Keratinocyte (primary cell): ENCODE measurements at regions not wholly inside any gene's neighbourhood (a gene's known extent, or its start where the extent isn't known, plus 50 kb on each side); places are given as distances from the start of the nearest gene placed in this dataset.

Experiments used
- DNase-seq: peaks from one replicate; pipeline ENCODE4 v3.0.0-alpha.2; 2011; ENCODE audit warnings: low read depth, missing footprints, low spot score
- FAIRE-seq: peaks from 2 replicates; lab custom pipeline; 2011; peaks lifted over from hg19 to GRCh38; lab: Jason Lieb, UNC
- H2AFZ ChIP-seq: 2 replicates; pipeline ENCODE4 v1.6.0; 2012; ENCODE audit warnings: low read length, control low read depth, inconsistent platforms; ENCODE audit not compliant: control insufficient read depth
- H3K27ac ChIP-seq: 2 replicates; pipeline ENCODE4 v1.5.1; 2011; ENCODE audit warnings: low read length; ENCODE audit not compliant: control insufficient read depth, insufficient read depth
- H3K27me3 ChIP-seq: 3 replicates; pipeline ENCODE4 v1.6.0; 2011; ENCODE audit warnings: low read length; ENCODE audit not compliant: control insufficient read depth, insufficient read depth; ENCODE audit errors: extremely low read depth
- H3K36me3 ChIP-seq, 2 experiments: 2 replicates in 1 of 2; 3 replicates in 1 of 2; pipeline ENCODE4 v1.5.1; 2011; ENCODE audit warnings: low read length in 2 of 2, mild to moderate bottlenecking in 1 of 2; ENCODE audit not compliant: control insufficient read depth in 2 of 2, insufficient read depth in 2 of 2; ENCODE audit errors: extremely low read depth in 1 of 2
- H3K4me1 ChIP-seq: 3 replicates; pipeline ENCODE4 v1.5.1; 2011; ENCODE audit warnings: low read length; ENCODE audit not compliant: control insufficient read depth, insufficient read depth; ENCODE audit errors: extremely low read depth
- H3K4me2 ChIP-seq: 3 replicates; pipeline ENCODE4 v1.6.0; 2011; ENCODE audit warnings: low read depth, low read length; ENCODE audit not compliant: control insufficient read depth, insufficient read depth; ENCODE audit errors: extremely low read depth
- H3K4me3 ChIP-seq, 3 experiments: fragments of 200-600 bp in 1 of 3; sonication (generic) in 1 of 3; 2 replicates in 2 of 3; 3 replicates in 1 of 3; pipeline ENCODE4 v1.5.1; 2011 to 2016; ENCODE audit warnings: low read length in 3 of 3, mild to moderate bottlenecking in 3 of 3, control low read depth in 2 of 3, inconsistent platforms in 1 of 3, low read depth in 1 of 3, mixed read lengths in 1 of 3, mixed run types in 1 of 3, moderate library complexity in 1 of 3; ENCODE audit not compliant: control insufficient read depth in 2 of 3, insufficient read depth in 2 of 3; ENCODE audit errors: extremely low read depth in 1 of 3
- H3K79me2 ChIP-seq: 2 replicates; pipeline ENCODE4 v1.6.0; 2012; ENCODE audit warnings: low read length; ENCODE audit not compliant: control insufficient read depth, insufficient read depth
- H3K9ac ChIP-seq: 3 replicates; pipeline ENCODE4 v1.6.0; 2011; ENCODE audit warnings: low read length; ENCODE audit not compliant: control insufficient read depth, insufficient read depth; ENCODE audit errors: extremely low read depth
- H3K9me1 ChIP-seq: 3 replicates; pipeline ENCODE4 v1.6.0; 2011; ENCODE audit warnings: low read length; ENCODE audit not compliant: control insufficient read depth, insufficient read depth; ENCODE audit errors: extremely low read depth
- H3K9me3 ChIP-seq: 2 replicates; pipeline ENCODE4 v1.5.1; 2012; ENCODE audit warnings: low read depth, low read length; ENCODE audit not compliant: control insufficient read depth
- H4K20me1 ChIP-seq: 3 replicates; pipeline ENCODE4 v1.6.0; 2011; ENCODE audit warnings: low read length; ENCODE audit not compliant: control insufficient read depth, insufficient read depth; ENCODE audit errors: extremely low read depth
- CTCF ChIP-seq, 3 experiments: IDR thresholded peaks in 1 of 3; conservative IDR thresholded peaks in 1 of 3; optimal IDR thresholded peaks in 1 of 3; 2 replicates in 2 of 3; 3 replicates in 1 of 3; pipeline versions ENCODE3 to v1.5.1; 2011; ENCODE audit warnings: low read length in 3 of 3, mild to moderate bottlenecking in 3 of 3, moderate library complexity in 2 of 3, control low read depth in 1 of 3, inconsistent platforms in 1 of 3; ENCODE audit not compliant: insufficient read depth in 2 of 3; ENCODE audit errors: extremely low read depth in 1 of 3
- EZH2 ChIP-seq: IDR thresholded peaks from one replicate; pipeline ENCODE4 v1.6.1; 2012; ENCODE audit warnings: inconsistent platforms, mild to moderate bottlenecking, low read length, moderate library complexity
- dilution Hi-C: fragments of 300-500 bp; cut with MboI; formaldehyde crosslinking; loops from one replicate; pipeline ENCODE4 v1.7.0; 2020; ENCODE audit warnings: low sequenced_read_pairs; ENCODE audit not compliant: extremely low pct_ligation_motif_present

- no peaks in the 10 kb centered on the region for H3K79me2 ChIP-seq
- no peak for FAIRE-seq
Observed at GRCh38 chr2:193808877-193809276, 1614.1 kb upstream of the TMEFF2 start.

GRCh38 chr2:193806088-193806774, 1611.5 kb upstream of the TMEFF2 start:
- H4K20me1 ChIP-seq: no peaks in the 10 kb centered on the region
- H3K27me3 ChIP-seq: no peaks in the 10 kb centered on the region
- H3K9me3 ChIP-seq: no peaks in the 10 kb centered on the region
- H2AFZ ChIP-seq: no peak overlapping the region
- DNase-seq: no peak
- no peak for FAIRE-seq
- dilution Hi-C loops: no loop called here
- H3K4me1 ChIP-seq: no peaks in the 10 kb centered on the region
- TF ChIP-seq CTCF (optimal IDR thresholded peaks at IDR 0.05 in 1 of 3, IDR thresholded peaks at IDR 0.05 in 1 of 3, conservative IDR thresholded peaks at IDR 0.05 in 1 of 3; ENCODE audit: extremely low read depth in 1 of 3, insufficient read depth in 2 of 3, low read length in 3 of 3) (no peak), EZH2 (no peak)
- no peak overlapping the region for H3K4me3 ChIP-seq
- no peak overlapping the region for H3K9ac ChIP-seq
- H3K79me2 ChIP-seq: no peaks in the 10 kb centered on the region
- H3K4me2 ChIP-seq: no peak overlapping the region
- H3K9me1 ChIP-seq: no peaks in the 10 kb centered on the region
- H3K36me3 ChIP-seq: no peaks in the 10 kb centered on the region
- no peak overlapping the region for H3K27ac ChIP-seq

More at GRCh38 chr2:193808877-193809276, 1614.1 kb upstream of the TMEFF2 start:
- Histone ChIP-seq H3K4me2 (no peak overlapping the region), H3K27ac (no peak overlapping the region), H2AFZ (no peak overlapping the region), H3K9me3 (no peaks in the 10 kb centered on the region), H3K27me3 (no peaks in the 10 kb centered on the region), H3K4me1 (no peaks in the 10 kb centered on the region), H3K9me1 (no peaks in the 10 kb centered on the region), H3K4me3 (no peak overlapping the region), H3K36me3 (no peaks in the 10 kb centered on the region), H3K9ac (no peak overlapping the region), H4K20me1 (no peaks in the 10 kb centered on the region)
- no peak for TF ChIP-seq EZH2
- no peak for TF ChIP-seq CTCF (optimal IDR thresholded peaks at IDR 0.05 in 1 of 3, IDR thresholded peaks at IDR 0.05 in 1 of 3, conservative IDR thresholded peaks at IDR 0.05 in 1 of 3; ENCODE audit: extremely low read depth in 1 of 3, insufficient read depth in 2 of 3, low read length in 3 of 3)
- dilution Hi-C loops: no loop called here
- DNase-seq: no peak
